ENCODE measurements at regions not wholly inside any gene's neighbourhood (a gene's known extent, or its start where the extent isn't known, plus 50 kb on each side); places are given as distances from the start of the nearest gene placed in this dataset.
A peak's percentile ranks its signal among the peaks of the same experiment; 100 is the strongest.
"Not testable (repeated sequence)": the region's sequence is repeated elsewhere in the genome, so short reads cannot be mapped to it uniquely, and the experiment has no call there.

DNA sequence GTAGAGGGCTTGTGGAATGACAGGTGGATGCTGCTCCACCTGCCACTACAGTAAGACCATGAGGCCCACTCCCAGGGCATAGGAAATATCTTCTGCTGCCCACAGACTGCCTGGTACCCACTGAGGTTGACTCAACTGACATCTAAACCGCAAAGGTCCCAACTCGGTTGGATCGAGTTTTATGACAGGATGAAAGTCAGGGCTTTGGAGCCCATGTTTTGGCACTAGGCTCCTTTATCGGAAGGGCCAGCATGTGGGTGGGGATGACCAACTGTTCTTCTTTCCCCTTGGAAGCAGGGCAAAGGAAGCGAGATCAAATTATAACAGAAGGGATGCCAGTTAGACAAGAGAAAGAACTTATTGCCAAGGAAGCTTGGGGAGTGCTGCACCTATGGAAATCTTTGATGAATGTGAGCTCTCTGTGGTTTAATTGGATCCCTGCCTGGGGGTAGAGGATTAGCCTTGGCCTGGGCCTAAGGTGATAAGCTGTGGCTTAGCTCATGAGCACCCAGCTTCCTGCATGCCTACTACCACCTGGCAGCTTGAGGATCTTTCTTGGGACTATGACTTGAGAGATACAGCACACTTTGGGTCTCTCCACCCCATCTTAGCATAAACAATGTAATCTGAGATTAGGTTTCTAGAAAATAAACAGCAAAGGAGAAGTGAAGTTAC lies 121.8 kb downstream of the KCNA5 start:
- H3K4me1 ChIP-seq (ENCODE audit: control insufficient read depth, insufficient read depth, low read length): peaks cover 3% of the 10 kb centered on the region
- no peak for DNase-seq (ENCODE audit: low read depth)
- H3K4me3 ChIP-seq (ENCODE audit: low read length): no peak overlapping the region
- peaks cover 24% of the 10 kb centered on the region for H3K27me3 ChIP-seq (replicated peaks; ENCODE audit: control insufficient read depth, insufficient read depth, low read length)
- H3K9me3 ChIP-seq (ENCODE audit: control insufficient read depth, low read length): no peaks in the 10 kb centered on the region
- no peaks in the 10 kb centered on the region for H3K36me3 ChIP-seq (ENCODE audit: control insufficient read depth, insufficient read depth, low read length, severe bottlenecking)
- H3K9ac ChIP-seq (ENCODE audit: low read length): no peak overlapping the region

DNA sequence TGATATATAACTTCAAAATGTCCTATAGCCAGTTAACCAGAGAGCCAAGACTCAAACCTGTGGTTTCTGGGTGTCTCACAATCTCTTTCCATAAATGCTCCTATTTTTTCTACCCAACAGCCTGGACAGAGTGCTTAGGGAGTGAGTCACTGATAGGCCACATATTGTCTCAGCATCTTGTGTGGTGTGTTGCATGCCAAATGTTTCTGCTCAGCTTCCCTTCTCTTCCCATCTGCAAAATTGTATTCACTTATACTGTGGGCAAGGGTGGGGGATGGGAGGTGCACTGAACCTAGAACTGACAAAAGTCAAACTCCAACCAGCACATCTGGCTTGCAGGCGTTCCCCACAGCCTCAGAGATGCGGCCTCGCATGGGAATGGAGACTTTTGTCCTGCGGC lies 123.3 kb downstream of the KCNA5 start:
- no peak overlapping the region for H3K9ac ChIP-seq (ENCODE audit: low read length)
- no peaks in the 10 kb centered on the region for H3K36me3 ChIP-seq (ENCODE audit: control insufficient read depth, insufficient read depth, low read length, severe bottlenecking)
- peaks cover 20% of the 10 kb centered on the region for H3K27me3 ChIP-seq (replicated peaks; ENCODE audit: control insufficient read depth, insufficient read depth, low read length)
- H3K9me3 ChIP-seq (ENCODE audit: control insufficient read depth, low read length): no peaks in the 10 kb centered on the region
- DNase-seq (ENCODE audit: low read depth): peak; percentile 77
- no peak overlapping the region for H3K4me3 ChIP-seq (ENCODE audit: low read length)
- H3K4me1 ChIP-seq (ENCODE audit: control insufficient read depth, insufficient read depth, low read length): peaks cover 3% of the 10 kb centered on the region

DNA sequence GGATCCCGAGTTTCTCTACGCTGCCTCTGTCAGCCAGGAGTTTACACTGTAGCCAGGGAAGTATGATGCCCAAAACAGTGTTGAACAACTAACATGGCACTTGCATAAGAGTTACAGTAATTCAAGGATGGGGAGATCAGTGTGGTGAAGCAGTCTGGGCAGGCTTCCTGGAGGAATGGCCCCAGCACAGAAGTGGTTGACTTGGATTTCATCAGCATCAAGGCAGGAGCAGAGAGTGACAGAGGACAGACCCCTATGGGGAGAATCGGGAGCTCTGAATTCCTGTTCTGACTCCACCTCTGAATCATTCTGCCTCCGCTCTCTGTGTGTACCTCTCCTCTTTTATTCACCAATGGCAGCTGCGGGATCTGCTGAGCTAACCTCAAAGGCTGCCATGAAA lies 124.5 kb downstream of the KCNA5 start:
- no peaks in the 10 kb centered on the region for H3K36me3 ChIP-seq (ENCODE audit: control insufficient read depth, insufficient read depth, low read length, severe bottlenecking)
- peaks cover 3% of the 10 kb centered on the region for H3K4me1 ChIP-seq (ENCODE audit: control insufficient read depth, insufficient read depth, low read length)
- H3K9me3 ChIP-seq (ENCODE audit: control insufficient read depth, low read length): no peaks in the 10 kb centered on the region
- H3K9ac ChIP-seq (ENCODE audit: low read length): no peak overlapping the region
- no peak for DNase-seq (ENCODE audit: low read depth)
- peaks cover 17% of the 10 kb centered on the region for H3K27me3 ChIP-seq (replicated peaks; ENCODE audit: control insufficient read depth, insufficient read depth, low read length)
- H3K4me3 ChIP-seq (ENCODE audit: low read length): no peak overlapping the region

GRCh38 chr12:5170844-5171243 lies 127.2 kb downstream of the KCNA5 start:
- no peak overlapping the region for H3K4me3 ChIP-seq (ENCODE audit: low read length)
- H3K36me3 ChIP-seq (ENCODE audit: control insufficient read depth, insufficient read depth, low read length, severe bottlenecking): no peaks in the 10 kb centered on the region
- H3K4me1 ChIP-seq (ENCODE audit: control insufficient read depth, insufficient read depth, low read length): peaks cover 3% of the 10 kb centered on the region
- H3K9me3 ChIP-seq (ENCODE audit: control insufficient read depth, low read length): no peaks in the 10 kb centered on the region
- peaks cover 17% of the 10 kb centered on the region for H3K27me3 ChIP-seq (replicated peaks; ENCODE audit: control insufficient read depth, insufficient read depth, low read length)
- no peak overlapping the region for H3K9ac ChIP-seq (ENCODE audit: low read length)
- DNase-seq (ENCODE audit: low read depth): no peak

DNA sequence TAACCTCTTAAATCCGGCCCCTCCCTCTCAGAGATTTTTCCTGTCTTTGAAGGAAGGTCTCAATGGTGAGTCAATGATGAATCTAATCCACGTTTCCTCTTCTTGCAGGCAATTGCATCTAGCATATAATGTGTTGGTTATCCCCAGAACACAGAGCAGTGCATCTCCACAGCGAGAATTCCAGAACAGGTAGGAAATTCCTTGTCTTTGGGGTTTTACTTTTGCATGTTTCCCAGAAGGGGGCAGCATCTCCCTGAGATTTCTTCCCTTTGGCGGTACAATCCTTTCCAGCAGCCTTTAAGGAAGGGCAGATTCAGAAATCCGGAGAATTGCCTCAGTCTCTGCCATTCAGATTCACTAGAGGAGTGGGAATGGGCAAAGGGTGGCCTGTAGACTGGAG lies 128.0 kb downstream of the KCNA5 start:
- peak; percentile 61 for DNase-seq (ENCODE audit: low read depth)
- H3K4me1 ChIP-seq (ENCODE audit: control insufficient read depth, insufficient read depth, low read length): peaks cover 2% of the 10 kb centered on the region
- H3K4me3 ChIP-seq (ENCODE audit: low read length): no peak overlapping the region
- H3K9ac ChIP-seq (ENCODE audit: low read length): no peak overlapping the region
- H3K36me3 ChIP-seq (ENCODE audit: control insufficient read depth, insufficient read depth, low read length, severe bottlenecking): no peaks in the 10 kb centered on the region
- no peaks in the 10 kb centered on the region for H3K9me3 ChIP-seq (ENCODE audit: control insufficient read depth, low read length)
- peaks cover 17% of the 10 kb centered on the region for H3K27me3 ChIP-seq (replicated peaks; ENCODE audit: control insufficient read depth, insufficient read depth, low read length)

- Histone ChIP-seq H3K4me3 (ENCODE audit: low read length) (no peak overlapping the region), H3K36me3 (ENCODE audit: control insufficient read depth, insufficient read depth, low read length, severe bottlenecking) (no peaks in the 10 kb centered on the region), H3K27me3 (replicated peaks; ENCODE audit: control insufficient read depth, insufficient read depth, low read length) (peaks cover 27% of the 10 kb centered on the region), H3K9me3 (ENCODE audit: control insufficient read depth, low read length) (no peaks in the 10 kb centered on the region), H3K4me1 (ENCODE audit: control insufficient read depth, insufficient read depth, low read length) (no peaks in the 10 kb centered on the region), H3K9ac (ENCODE audit: low read length) (no peak overlapping the region)
- no peak for DNase-seq (ENCODE audit: low read depth)
These were observed 129.2 kb downstream of the KCNA5 start for GRCh38 chr12:5172886-5173285.

DNA sequence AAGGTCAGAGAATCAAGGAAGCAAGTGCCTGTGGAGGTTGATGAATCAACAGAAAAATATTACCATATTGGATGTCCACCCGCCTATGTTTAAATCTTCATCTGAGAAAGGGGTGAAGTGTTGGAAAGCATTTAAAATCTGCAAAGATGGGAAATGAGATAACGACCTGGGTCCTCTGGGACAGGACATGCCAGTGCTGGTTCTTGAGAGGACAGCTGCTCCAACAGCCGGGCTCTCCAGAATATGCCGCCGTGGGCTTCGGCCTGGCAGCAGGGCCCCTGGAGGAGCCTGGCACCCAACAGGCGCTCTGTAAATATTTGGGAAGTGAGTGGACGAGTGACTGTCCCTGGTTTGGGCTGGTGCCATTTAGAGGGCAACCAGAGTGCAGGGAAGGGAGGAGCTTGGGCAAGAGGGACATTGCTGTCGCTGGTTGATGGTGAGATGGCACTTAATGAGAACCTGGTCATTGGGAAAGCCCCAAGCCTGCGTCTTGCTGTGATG lies 129.9 kb downstream of the KCNA5 start:
- Histone ChIP-seq H3K27me3 (replicated peaks; ENCODE audit: control insufficient read depth, insufficient read depth, low read length) (peaks cover 31% of the 10 kb centered on the region), H3K4me1 (ENCODE audit: control insufficient read depth, insufficient read depth, low read length) (no peaks in the 10 kb centered on the region), H3K9me3 (ENCODE audit: control insufficient read depth, low read length) (no peaks in the 10 kb centered on the region), H3K36me3 (ENCODE audit: control insufficient read depth, insufficient read depth, low read length, severe bottlenecking) (no peaks in the 10 kb centered on the region), H3K4me3 (ENCODE audit: low read length) (no peak overlapping the region), H3K9ac (ENCODE audit: low read length) (no peak overlapping the region)
- no peak for DNase-seq (ENCODE audit: low read depth)

DNA sequence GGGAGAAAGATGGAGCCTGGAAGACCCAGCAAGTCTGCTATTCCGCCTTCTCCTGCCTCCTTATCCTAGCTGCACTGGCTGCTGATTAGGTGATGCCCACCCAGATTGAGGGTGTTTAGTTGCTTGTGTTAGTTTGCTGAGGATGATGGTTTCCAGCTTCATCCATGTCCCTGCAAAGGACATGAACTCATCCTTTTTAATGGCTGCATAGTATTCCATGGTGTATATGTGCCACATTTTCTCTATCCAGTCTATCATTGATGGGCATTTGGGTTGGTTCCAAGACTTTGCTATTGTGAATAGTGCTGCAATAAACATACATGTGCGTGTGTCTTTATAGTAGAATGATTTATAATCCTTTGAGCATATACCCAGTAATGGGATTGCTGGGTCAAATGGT lies 131.7 kb downstream of the KCNA5 start:
- not testable (repeated sequence) for H3K4me3 ChIP-seq (ENCODE audit: low read length); DNase-seq (ENCODE audit: low read depth); H3K36me3 ChIP-seq (ENCODE audit: control insufficient read depth, insufficient read depth, low read length, severe bottlenecking)

GRCh38 chr12:5176036-5176435 lies 132.4 kb downstream of the KCNA5 start:
- Histone ChIP-seq H3K27me3 (replicated peaks; ENCODE audit: control insufficient read depth, insufficient read depth, low read length) (peaks cover 32% of the 10 kb centered on the region), H3K9ac (ENCODE audit: low read length) (no peak overlapping the region), H3K4me1 (ENCODE audit: control insufficient read depth, insufficient read depth, low read length) (no peaks in the 10 kb centered on the region), H3K36me3 (ENCODE audit: control insufficient read depth, insufficient read depth, low read length, severe bottlenecking) (no peaks in the 10 kb centered on the region), H3K4me3 (ENCODE audit: low read length) (no peak overlapping the region), H3K9me3 (ENCODE audit: control insufficient read depth, low read length) (no peaks in the 10 kb centered on the region)
- no peak for DNase-seq (ENCODE audit: low read depth)

More for the DNA sequence above, 131.7 kb downstream of the KCNA5 start:
- not testable (repeated sequence) for H3K4me1 ChIP-seq (ENCODE audit: control insufficient read depth, insufficient read depth, low read length); H3K9ac ChIP-seq (ENCODE audit: low read length); H3K9me3 ChIP-seq (ENCODE audit: control insufficient read depth, low read length)
- H3K27me3 ChIP-seq (replicated peaks; ENCODE audit: control insufficient read depth, insufficient read depth, low read length): peaks cover 30% of the 10 kb centered on the region

DNA sequence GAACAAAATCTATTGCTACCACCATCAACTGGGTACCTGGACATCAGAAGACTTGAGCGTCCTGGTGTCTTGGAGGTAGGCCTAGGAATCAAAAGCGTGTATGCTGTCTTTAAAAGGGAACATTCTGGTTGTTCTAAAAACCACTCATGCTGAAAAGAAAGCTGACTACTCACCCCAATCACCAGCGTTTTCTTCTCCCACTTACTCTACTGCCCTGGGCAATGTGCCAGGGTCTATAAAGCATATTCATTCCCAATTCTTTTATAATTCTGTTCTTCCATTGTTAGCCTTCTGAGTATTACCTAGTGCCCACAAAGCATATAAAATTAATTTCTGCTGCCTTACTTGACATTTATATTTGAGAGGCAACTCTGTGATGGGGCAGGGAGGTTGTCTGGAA lies 133.4 kb downstream of the KCNA5 start:
- H3K27me3 ChIP-seq (replicated peaks; ENCODE audit: control insufficient read depth, insufficient read depth, low read length): peaks cover 28% of the 10 kb centered on the region
- H3K4me3 ChIP-seq (ENCODE audit: low read length): no peak overlapping the region
- no peaks in the 10 kb centered on the region for H3K36me3 ChIP-seq (ENCODE audit: control insufficient read depth, insufficient read depth, low read length, severe bottlenecking)
- no peak overlapping the region for H3K9ac ChIP-seq (ENCODE audit: low read length)
- no peaks in the 10 kb centered on the region for H3K4me1 ChIP-seq (ENCODE audit: control insufficient read depth, insufficient read depth, low read length)
- DNase-seq (ENCODE audit: low read depth): no peak
- no peaks in the 10 kb centered on the region for H3K9me3 ChIP-seq (ENCODE audit: control insufficient read depth, low read length)

GRCh38 chr12:5177731-5178130 lies 134.1 kb downstream of the KCNA5 start:
- Histone ChIP-seq H3K36me3 (ENCODE audit: control insufficient read depth, insufficient read depth, low read length, severe bottlenecking) (no peaks in the 10 kb centered on the region), H3K9ac (ENCODE audit: low read length) (no peak overlapping the region), H3K9me3 (ENCODE audit: control insufficient read depth, low read length) (no peaks in the 10 kb centered on the region), H3K27me3 (replicated peaks; ENCODE audit: control insufficient read depth, insufficient read depth, low read length) (peaks cover 32% of the 10 kb centered on the region), H3K4me3 (ENCODE audit: low read length) (no peak overlapping the region), H3K4me1 (ENCODE audit: control insufficient read depth, insufficient read depth, low read length) (no peaks in the 10 kb centered on the region)
- no peak for DNase-seq (ENCODE audit: low read depth)

GRCh38 chr12:5178571-5178970 lies 134.9 kb downstream of the KCNA5 start:
- H3K9me3 ChIP-seq (ENCODE audit: control insufficient read depth, low read length): no peaks in the 10 kb centered on the region
- H3K9ac ChIP-seq (ENCODE audit: low read length): no peak overlapping the region
- H3K36me3 ChIP-seq (ENCODE audit: control insufficient read depth, insufficient read depth, low read length, severe bottlenecking): no peaks in the 10 kb centered on the region
- DNase-seq (ENCODE audit: low read depth): no peak
- peaks cover 32% of the 10 kb centered on the region for H3K27me3 ChIP-seq (replicated peaks; ENCODE audit: control insufficient read depth, insufficient read depth, low read length)
- H3K4me3 ChIP-seq (ENCODE audit: low read length): no peak overlapping the region
- no peaks in the 10 kb centered on the region for H3K4me1 ChIP-seq (ENCODE audit: control insufficient read depth, insufficient read depth, low read length)
